Liver (tissue), 8 donors: ENCODE measurements at regions not wholly inside any gene's neighbourhood (a gene's known extent, or its start where the extent isn't known, plus 50 kb on each side); places are given as distances from the start of the nearest gene placed in this dataset.

ENCODE experiments used
- DNase-seq: peaks from one replicate; pipeline ENCODE4 v3.0.0-alpha.2; 2017; ENCODE audit warnings: low spot score
- H3K27ac ChIP-seq, 2 donors: one replicate each; pipeline ENCODE4 v1.7.0; 2013; ENCODE audit warnings: inconsistent platforms in 2 of 2, low read length in 2 of 2, control low read depth in 1 of 2, low read depth in 1 of 2, mild to moderate bottlenecking in 1 of 2
- H3K27me3 ChIP-seq, 4 donors: one replicate each; pipeline versions ENCODE4 v1.6.1 to v1.7.0; 2013; ENCODE audit warnings: low read length in 3 of 4, inconsistent platforms in 1 of 4, mild to moderate bottlenecking in 1 of 4, moderate library complexity in 1 of 4; ENCODE audit not compliant: control insufficient read depth in 4 of 4, insufficient read depth in 4 of 4
- H3K36me3 ChIP-seq, 4 donors: one replicate each; pipeline versions ENCODE4 v1.6.1 to v1.7.0; 2013; ENCODE audit warnings: low read length in 3 of 4, mild to moderate bottlenecking in 3 of 4, low read depth in 1 of 4, moderate library complexity in 1 of 4; ENCODE audit not compliant: control insufficient read depth in 4 of 4, insufficient read depth in 3 of 4
- H3K4me1 ChIP-seq, 4 donors: one replicate each; pipeline versions ENCODE4 v1.6.1 to v1.7.0; 2013; ENCODE audit warnings: low read length in 3 of 4, mild to moderate bottlenecking in 3 of 4, moderate library complexity in 1 of 4; ENCODE audit not compliant: control insufficient read depth in 4 of 4, insufficient read depth in 4 of 4
- H3K4me3 ChIP-seq, 3 donors: one replicate each; pipeline versions ENCODE4 v1.6.1 to v1.7.0; 2013; ENCODE audit warnings: low read length in 3 of 3, control low read depth in 1 of 3, low read depth in 1 of 3, mild to moderate bottlenecking in 1 of 3
- H3K9ac ChIP-seq, 2 donors: one replicate each; pipeline ENCODE4 v1.7.0; 2013; ENCODE audit warnings: low read length in 2 of 2, mild to moderate bottlenecking in 2 of 2, moderate library complexity in 2 of 2, control low read depth in 1 of 2, low read depth in 1 of 2
- H3K9me3 ChIP-seq, 4 donors: one replicate each; pipeline versions ENCODE4 v1.6.1 to v1.7.0; 2013; ENCODE audit warnings: low read length in 3 of 4; ENCODE audit not compliant: control insufficient read depth in 4 of 4
- CTCF ChIP-seq: fragments of 150-350 bp; IDR thresholded peaks from 2 replicates; pipeline ENCODE4 v1.5.1; 2017; ENCODE audit warnings: improper control_type of control experiment, low read depth, low read length; ENCODE audit not compliant: missing input control
- EGR1 ChIP-seq, 2 donors: IDR thresholded peaks; 2 replicates each; pipeline ENCODE4 v1.6.1; 2016 to 2018; ENCODE audit warnings: antibody characterized with exemption in 2 of 2, low read depth in 2 of 2
- FOXA1 ChIP-seq: IDR thresholded peaks from 2 replicates; pipeline ENCODE4 v1.6.1; 2016; ENCODE audit warnings: antibody characterized with exemption
- FOXA2 ChIP-seq: IDR thresholded peaks from 2 replicates; pipeline ENCODE4 v1.6.1; 2016; ENCODE audit warnings: antibody characterized with exemption
- GABPA ChIP-seq, 2 donors: IDR thresholded peaks in 1 of 2; conservative IDR thresholded peaks in 1 of 2; 2 replicates each; pipeline ENCODE4 v1.6.1; 2016; ENCODE audit warnings: antibody characterized with exemption in 2 of 2, mild to moderate bottlenecking in 1 of 2, moderate library complexity in 1 of 2
- HNF4A ChIP-seq, 2 donors: conservative IDR thresholded peaks; 2 replicates each; pipeline ENCODE4 v1.6.1; 2016; ENCODE audit warnings: antibody characterized with exemption in 2 of 2, mild to moderate bottlenecking in 2 of 2
- HNF4G ChIP-seq: IDR thresholded peaks from 2 replicates; pipeline ENCODE4 v1.6.1; 2016; ENCODE audit warnings: antibody characterized with exemption
- JUND ChIP-seq, 2 donors: IDR thresholded peaks; 2 replicates each; pipeline ENCODE4 v1.6.1; 2016; ENCODE audit warnings: antibody characterized with exemption in 2 of 2
- NR2F2 ChIP-seq: IDR thresholded peaks from 2 replicates; pipeline ENCODE4 v1.6.1; 2016; ENCODE audit warnings: antibody characterized with exemption
- RAD21 ChIP-seq, 2 donors: IDR thresholded peaks; 2 replicates each; pipeline ENCODE4 v1.6.1; 2016; ENCODE audit warnings: antibody characterized with exemption in 2 of 2, mild to moderate bottlenecking in 2 of 2
- RXRA ChIP-seq, 2 donors: IDR thresholded peaks; 2 replicates each; pipeline ENCODE4 v1.6.1; 2017 to 2018; ENCODE audit warnings: antibody characterized with exemption in 2 of 2, mild to moderate bottlenecking in 1 of 2
- SP1 ChIP-seq: IDR thresholded peaks from 2 replicates; pipeline ENCODE4 v1.6.1; 2018; ENCODE audit warnings: antibody characterized with exemption, mild to moderate bottlenecking
- TAF1 ChIP-seq: conservative IDR thresholded peaks from 2 replicates; pipeline ENCODE4 v1.6.1; 2016; ENCODE audit warnings: antibody characterized with exemption, mild to moderate bottlenecking
- YY1 ChIP-seq: IDR thresholded peaks from 2 replicates; pipeline ENCODE4 v1.6.1; 2016; ENCODE audit warnings: antibody characterized with exemption, mild to moderate bottlenecking
- ZBTB33 ChIP-seq: IDR thresholded peaks from 2 replicates; pipeline ENCODE4 v1.6.1; 2016; ENCODE audit warnings: antibody characterized with exemption
- WGBS: extraction: QIAGEN DNeasy Blood & Tissue Kit; methylation state at CpG from one replicate; pipeline ENCODE4 v1.1.7; 2013; 5-methylcytosine and 5-hydroxymethylcytosine counted together
- TF ChIP-seq, protein P1 (sequence below): IDR thresholded peaks from 2 replicates; pipeline ENCODE4 v1.6.1; 2016; ENCODE audit warnings: antibody characterized with exemption, mild to moderate bottlenecking
- TF ChIP-seq, protein P2 (sequence below): IDR thresholded peaks from 2 replicates; pipeline ENCODE4 v1.6.1; 2016; ENCODE audit warnings: antibody characterized with exemption
- TF ChIP-seq, protein P3 (sequence below): IDR thresholded peaks from 2 replicates; pipeline ENCODE4 v1.6.1; 2016; ENCODE audit warnings: antibody characterized with exemption
- donor health status: healthy.
- donor health status: healthy.
- donor health status: healthy.
- donor health status: healthy.
- donor health status: healthy.

GRCh38 chr22:48843640-48844039 is 984.0 kb downstream of the BRD1 start:
- TF ChIP-seq YY1 (no peak), EGR1 (IDR thresholded peaks at IDR 0.05; ENCODE audit: low read depth in 2 of 2) (no peak), JUND (IDR thresholded peaks at IDR 0.05) (no peak), HNF4A (conservative IDR thresholded peaks at IDR 0.05) (no peak), FOXA2 (no peak), HNF4G (no peak), TAF1 (no peak), NR2F2 (no peak), RXRA (IDR thresholded peaks at IDR 0.05) (no peak), GABPA (IDR thresholded peaks at IDR 0.05 in 1 of 2, conservative IDR thresholded peaks at IDR 0.05 in 1 of 2) (no peak), CTCF (no peak), FOXA1 (no peak), SP1 (no peak), RAD21 (IDR thresholded peaks at IDR 0.05) (no peak), ZBTB33 (no peak)
- TF ChIP-seq, protein P1, sequence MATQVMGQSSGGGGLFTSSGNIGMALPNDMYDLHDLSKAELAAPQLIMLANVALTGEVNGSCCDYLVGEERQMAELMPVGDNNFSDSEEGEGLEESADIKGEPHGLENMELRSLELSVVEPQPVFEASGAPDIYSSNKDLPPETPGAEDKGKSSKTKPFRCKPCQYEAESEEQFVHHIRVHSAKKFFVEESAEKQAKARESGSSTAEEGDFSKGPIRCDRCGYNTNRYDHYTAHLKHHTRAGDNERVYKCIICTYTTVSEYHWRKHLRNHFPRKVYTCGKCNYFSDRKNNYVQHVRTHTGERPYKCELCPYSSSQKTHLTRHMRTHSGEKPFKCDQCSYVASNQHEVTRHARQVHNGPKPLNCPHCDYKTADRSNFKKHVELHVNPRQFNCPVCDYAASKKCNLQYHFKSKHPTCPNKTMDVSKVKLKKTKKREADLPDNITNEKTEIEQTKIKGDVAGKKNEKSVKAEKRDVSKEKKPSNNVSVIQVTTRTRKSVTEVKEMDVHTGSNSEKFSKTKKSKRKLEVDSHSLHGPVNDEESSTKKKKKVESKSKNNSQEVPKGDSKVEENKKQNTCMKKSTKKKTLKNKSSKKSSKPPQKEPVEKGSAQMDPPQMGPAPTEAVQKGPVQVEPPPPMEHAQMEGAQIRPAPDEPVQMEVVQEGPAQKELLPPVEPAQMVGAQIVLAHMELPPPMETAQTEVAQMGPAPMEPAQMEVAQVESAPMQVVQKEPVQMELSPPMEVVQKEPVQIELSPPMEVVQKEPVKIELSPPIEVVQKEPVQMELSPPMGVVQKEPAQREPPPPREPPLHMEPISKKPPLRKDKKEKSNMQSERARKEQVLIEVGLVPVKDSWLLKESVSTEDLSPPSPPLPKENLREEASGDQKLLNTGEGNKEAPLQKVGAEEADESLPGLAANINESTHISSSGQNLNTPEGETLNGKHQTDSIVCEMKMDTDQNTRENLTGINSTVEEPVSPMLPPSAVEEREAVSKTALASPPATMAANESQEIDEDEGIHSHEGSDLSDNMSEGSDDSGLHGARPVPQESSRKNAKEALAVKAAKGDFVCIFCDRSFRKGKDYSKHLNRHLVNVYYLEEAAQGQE: no peak
- TF ChIP-seq, protein P2, sequence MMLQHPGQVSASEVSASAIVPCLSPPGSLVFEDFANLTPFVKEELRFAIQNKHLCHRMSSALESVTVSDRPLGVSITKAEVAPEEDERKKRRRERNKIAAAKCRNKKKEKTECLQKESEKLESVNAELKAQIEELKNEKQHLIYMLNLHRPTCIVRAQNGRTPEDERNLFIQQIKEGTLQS: no peak
- TF ChIP-seq, protein P3, sequence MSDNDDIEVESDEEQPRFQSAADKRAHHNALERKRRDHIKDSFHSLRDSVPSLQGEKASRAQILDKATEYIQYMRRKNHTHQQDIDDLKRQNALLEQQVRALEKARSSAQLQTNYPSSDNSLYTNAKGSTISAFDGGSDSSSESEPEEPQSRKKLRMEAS: no peak
- 82% methylated on average over 9 of the region's 9 CpGs for WGBS

GRCh38 chr22:48842976-48843375 is 984.7 kb downstream of the BRD1 start:
- WGBS: 80% methylated on average over 5 of the region's 5 CpGs
- no peak for DNase-seq
- no peaks in the 10 kb centered on the region for H3K36me3 ChIP-seq
- no peaks in the 10 kb centered on the region for H3K27me3 ChIP-seq
- H3K4me1 ChIP-seq: no peaks in the 10 kb centered on the region
- H3K9ac ChIP-seq: no peak overlapping the region
- no peak overlapping the region for H3K4me3 ChIP-seq
- no peak for TF ChIP-seq SP1
- TF ChIP-seq EGR1 (IDR thresholded peaks at IDR 0.05; ENCODE audit: low read depth in 2 of 2): no peak
- no peak for TF ChIP-seq NR2F2
- TF ChIP-seq RXRA (IDR thresholded peaks at IDR 0.05): no peak
- TF ChIP-seq CTCF: no peak
- TF ChIP-seq HNF4A (conservative IDR thresholded peaks at IDR 0.05): no peak
- H3K27ac ChIP-seq: no peak overlapping the region
- H3K9me3 ChIP-seq: no peaks in the 10 kb centered on the region

More at GRCh38 chr22:48843640-48844039, 984.0 kb downstream of the BRD1 start:
- Histone ChIP-seq H3K9me3 (no peaks in the 10 kb centered on the region), H3K4me3 (no peak overlapping the region), H3K4me1 (no peaks in the 10 kb centered on the region), H3K36me3 (no peaks in the 10 kb centered on the region), H3K27ac (no peak overlapping the region), H3K27me3 (peaks cover 0 to 2% (median 0%) of the 10 kb centered on the region in 4 donors), H3K9ac (no peak overlapping the region)
- no peak for DNase-seq
